ENCODE measurements at regions not wholly inside any gene's neighbourhood (a gene's known extent, or its start where the extent isn't known, plus 50 kb on each side); places are given as distances from the start of the nearest gene placed in this dataset.

- TF ChIP-seq POLR2A (IDR thresholded peaks at IDR 0.05; ENCODE audit: low read length), result no peak
- TF ChIP-seq, protein P1, sequence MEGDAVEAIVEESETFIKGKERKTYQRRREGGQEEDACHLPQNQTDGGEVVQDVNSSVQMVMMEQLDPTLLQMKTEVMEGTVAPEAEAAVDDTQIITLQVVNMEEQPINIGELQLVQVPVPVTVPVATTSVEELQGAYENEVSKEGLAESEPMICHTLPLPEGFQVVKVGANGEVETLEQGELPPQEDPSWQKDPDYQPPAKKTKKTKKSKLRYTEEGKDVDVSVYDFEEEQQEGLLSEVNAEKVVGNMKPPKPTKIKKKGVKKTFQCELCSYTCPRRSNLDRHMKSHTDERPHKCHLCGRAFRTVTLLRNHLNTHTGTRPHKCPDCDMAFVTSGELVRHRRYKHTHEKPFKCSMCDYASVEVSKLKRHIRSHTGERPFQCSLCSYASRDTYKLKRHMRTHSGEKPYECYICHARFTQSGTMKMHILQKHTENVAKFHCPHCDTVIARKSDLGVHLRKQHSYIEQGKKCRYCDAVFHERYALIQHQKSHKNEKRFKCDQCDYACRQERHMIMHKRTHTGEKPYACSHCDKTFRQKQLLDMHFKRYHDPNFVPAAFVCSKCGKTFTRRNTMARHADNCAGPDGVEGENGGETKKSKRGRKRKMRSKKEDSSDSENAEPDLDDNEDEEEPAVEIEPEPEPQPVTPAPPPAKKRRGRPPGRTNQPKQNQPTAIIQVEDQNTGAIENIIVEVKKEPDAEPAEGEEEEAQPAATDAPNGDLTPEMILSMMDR (IDR thresholded peaks at IDR 0.05), result no peak
- TF ChIP-seq TP53 (CRISPR knock-in tag; IDR thresholded peaks at IDR 0.05), result no peak
- no peak for TF ChIP-seq CHD4 (IDR thresholded peaks at IDR 0.05; ENCODE audit: borderline replicate concordance)
- TF ChIP-seq CEBPB (IDR thresholded peaks at IDR 0.05), result no peak
- no peak for TF ChIP-seq MYC (IDR thresholded peaks at IDR 0.05; ENCODE audit: borderline replicate concordance, low read length)
- TF ChIP-seq HOXA7 (CRISPR knock-in tag; IDR thresholded peaks at IDR 0.05), result no peak
- TF ChIP-seq, protein P2, sequence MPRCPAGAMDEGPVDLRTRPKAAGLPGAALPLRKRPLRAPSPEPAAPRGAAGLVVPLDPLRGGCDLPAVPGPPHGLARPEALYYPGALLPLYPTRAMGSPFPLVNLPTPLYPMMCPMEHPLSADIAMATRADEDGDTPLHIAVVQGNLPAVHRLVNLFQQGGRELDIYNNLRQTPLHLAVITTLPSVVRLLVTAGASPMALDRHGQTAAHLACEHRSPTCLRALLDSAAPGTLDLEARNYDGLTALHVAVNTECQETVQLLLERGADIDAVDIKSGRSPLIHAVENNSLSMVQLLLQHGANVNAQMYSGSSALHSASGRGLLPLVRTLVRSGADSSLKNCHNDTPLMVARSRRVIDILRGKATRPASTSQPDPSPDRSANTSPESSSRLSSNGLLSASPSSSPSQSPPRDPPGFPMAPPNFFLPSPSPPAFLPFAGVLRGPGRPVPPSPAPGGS (IDR thresholded peaks at IDR 0.05), result no peak
- no peak for TF ChIP-seq CBX2 (IDR thresholded peaks at IDR 0.05; ENCODE audit: borderline replicate concordance, low read depth)
- no peak for TF ChIP-seq NPAS2 (CRISPR knock-in tag; IDR thresholded peaks at IDR 0.05; ENCODE audit: borderline replicate concordance)
- TF ChIP-seq ESRRA (IDR thresholded peaks at IDR 0.05; ENCODE audit: borderline replicate concordance, low read length), result no peak
- TF ChIP-seq FOXS1 (CRISPR knock-in tag; IDR thresholded peaks at IDR 0.05), result no peak
- TF ChIP-seq HEYL (CRISPR knock-in tag; IDR thresholded peaks at IDR 0.05), result no peak
Observed at GRCh38 chrX:41033299-41033698, 51.9 kb upstream of the USP9X start.

Data from A549 (cell line).